Cardiac septum (tissue), 1 donor: ENCODE measurements at regions not wholly inside any gene's neighbourhood (a gene's known extent, or its start where the extent isn't known, plus 50 kb on each side); places are given as distances from the start of the nearest gene placed in this dataset.

Experiments used
- DNase-seq: peaks from one replicate; pipeline ENCODE4 v3.0.0-alpha.2; 2020; ENCODE audit warnings: low spot score
- intact Hi-C: fragments of 100-400 bp; cut with DNase I; formaldehyde crosslinking; loops from one replicate; pipeline ENCODE4 v1.14.0; 2022
- donor health status: DM: no; HTN: no; CAD: no.

DNA sequence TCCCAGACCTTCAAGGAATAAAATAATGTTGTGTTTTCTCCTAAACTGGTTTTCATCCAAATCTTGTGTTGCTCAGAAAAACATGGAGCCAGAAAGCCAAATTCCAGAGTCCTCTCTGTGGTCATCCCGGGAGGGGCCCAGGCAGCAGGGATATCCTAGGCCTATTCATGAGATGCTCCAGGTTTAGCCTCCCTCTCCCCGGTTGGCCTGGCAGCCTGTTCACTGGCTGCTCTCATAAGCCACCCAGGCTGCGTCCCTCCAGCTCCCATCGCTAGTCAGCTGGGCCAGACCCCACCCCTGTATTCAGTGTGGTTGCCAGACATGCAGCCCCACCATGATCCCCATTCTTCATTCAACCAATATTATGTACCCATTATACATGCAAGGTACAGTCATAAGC lies 113.4 kb upstream of the F3 start:
- intact Hi-C loops: loop anchor here (5.0 kb wide), 1 partner anchor 113 kb away; the partner anchor contains the start of gene F3
- DNase-seq: no peak

DNA sequence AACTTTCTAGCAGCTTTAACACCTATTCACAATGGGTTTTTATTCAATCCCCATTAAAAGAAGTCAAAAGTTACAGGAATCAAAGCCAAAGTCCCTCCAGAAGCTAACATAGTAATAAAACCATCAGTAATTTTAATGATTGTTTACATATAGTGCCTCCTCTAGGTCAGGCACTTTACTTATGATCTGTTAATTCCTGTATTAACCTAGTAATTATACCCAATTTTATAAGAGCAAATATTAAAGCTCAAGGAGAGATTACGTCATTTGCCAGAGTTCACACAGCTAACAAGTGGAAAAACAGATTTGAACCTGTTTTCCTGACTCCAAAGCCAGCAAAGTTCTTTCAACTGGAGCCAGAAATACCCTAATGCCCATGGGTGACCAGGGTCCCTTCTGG lies 112.9 kb upstream of the F3 start:
- intact Hi-C loops: no loop called here
- DNase-seq: no peak

DNA sequence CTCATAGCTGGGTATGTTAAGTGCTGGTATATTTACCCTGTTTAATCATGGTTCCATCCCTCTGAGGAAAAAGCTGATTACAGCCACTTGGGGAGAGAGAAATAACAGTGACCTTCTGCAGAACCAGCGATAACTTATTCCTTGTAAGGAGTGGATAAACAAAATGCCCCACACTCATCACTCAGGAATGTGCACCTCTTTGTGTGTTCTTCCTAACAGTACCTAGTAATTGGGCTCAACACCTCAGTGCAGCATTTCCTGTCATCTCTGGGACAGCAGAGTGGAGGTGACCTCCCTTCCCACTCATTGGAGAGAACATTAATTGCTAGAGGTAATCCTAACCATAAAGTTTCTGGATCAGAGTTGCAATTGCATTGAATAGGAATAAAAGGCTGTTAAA lies 112.5 kb upstream of the F3 start:
- DNase-seq: no peak
- intact Hi-C loops: no loop called here

DNA sequence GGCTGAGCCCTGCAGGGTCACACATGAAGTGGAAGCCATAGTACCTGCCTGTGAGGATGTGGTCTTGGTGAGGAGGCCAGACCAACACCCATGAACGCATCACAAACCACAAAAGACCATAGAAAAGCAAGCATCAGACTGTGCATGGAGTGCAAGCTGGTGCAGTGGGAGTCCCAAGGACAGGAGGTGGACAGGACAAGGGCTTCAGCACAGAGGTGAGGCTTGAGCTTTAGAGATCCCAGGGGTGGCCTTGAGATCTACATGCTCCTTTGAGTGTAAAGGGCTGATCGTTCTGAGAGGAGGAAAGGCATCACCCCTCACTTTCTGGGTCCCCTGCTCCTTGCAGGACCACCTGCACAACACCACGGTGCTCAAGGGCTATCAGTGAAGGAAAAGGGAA lies 111.9 kb upstream of the F3 start:
- intact Hi-C loops: no loop called here
- DNase-seq: no peak

DNA sequence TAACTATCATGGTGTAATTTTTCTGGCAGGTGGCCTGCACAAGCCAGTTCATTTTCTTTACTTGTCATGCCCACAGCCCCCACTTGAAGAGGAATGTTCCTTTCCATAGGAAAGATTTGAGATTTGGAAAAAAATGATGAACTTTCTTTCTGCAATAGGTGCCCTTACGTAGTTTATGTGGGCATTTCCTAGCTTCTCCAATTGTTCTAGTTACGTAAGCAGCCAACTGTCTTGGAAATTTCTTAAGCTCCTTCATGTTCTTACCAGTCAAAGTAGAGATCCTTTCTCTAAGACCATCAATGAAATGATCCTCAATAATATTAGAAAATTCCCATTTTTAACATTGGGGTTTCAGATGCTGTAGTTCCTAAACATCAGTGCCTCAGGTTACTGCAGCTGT lies 109.5 kb upstream of the F3 start:
- DNase-seq: no peak
- intact Hi-C loops: no loop called here

DNA sequence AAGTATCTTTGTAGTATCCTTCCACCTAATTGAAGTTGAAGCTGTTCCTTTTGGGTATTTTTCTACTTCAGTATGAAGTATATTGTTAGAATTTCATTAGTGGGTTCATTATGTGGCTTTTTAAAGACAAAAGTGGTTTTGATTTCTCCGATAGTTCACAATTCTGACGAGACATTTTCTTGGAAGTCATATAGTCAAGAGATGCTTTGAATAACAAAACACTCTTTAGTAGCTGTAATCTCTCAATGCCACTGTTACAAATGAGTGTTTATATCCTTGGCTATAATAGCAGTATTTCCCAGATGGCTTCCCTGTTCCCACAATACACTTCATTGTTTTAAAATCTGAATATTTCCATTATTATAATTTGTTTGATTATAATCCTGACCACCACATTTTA lies 108.7 kb upstream of the F3 start:
- intact Hi-C loops: no loop called here

DNA sequence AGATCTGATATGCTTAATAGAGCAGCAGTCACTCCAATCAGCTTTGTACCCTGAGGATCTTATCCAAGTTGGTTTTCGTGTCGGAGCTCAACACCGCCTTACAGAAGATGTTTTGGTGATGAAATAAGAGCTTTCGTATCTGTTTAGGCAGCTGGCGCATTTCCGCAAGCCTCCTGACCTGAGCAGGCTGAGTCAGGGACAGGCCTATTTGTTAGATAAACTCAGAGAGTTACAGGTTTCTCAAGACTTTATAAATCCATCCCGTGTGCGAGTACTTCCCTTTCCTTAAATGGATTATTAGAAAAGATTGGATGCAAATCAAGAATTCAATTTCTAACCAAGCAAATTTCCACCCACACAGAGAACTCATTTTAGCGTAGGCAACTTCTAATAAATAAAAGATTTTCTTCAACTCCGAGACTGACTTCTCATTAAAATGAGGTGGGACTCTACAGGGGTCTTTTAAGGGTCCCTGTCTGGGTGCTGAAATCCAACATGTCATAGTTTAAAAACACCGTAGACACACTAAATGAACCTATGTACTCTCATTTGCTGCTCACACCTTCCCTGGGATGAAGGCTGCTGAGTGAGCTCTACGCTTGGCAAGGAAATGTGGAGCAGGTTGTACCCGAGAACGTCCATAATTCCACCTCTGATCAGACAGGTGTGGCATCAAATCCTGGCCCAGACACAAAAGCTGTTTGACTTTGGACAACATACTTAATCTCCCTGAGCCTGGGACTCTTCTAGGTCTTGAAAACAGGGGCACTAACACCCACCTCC lies 106.9 kb upstream of the F3 start:
- intact Hi-C loops: no loop called here
- DNase-seq: no peak

More for the DNA sequence above, 108.7 kb upstream of the F3 start:
- DNase-seq: no peak

DNA sequence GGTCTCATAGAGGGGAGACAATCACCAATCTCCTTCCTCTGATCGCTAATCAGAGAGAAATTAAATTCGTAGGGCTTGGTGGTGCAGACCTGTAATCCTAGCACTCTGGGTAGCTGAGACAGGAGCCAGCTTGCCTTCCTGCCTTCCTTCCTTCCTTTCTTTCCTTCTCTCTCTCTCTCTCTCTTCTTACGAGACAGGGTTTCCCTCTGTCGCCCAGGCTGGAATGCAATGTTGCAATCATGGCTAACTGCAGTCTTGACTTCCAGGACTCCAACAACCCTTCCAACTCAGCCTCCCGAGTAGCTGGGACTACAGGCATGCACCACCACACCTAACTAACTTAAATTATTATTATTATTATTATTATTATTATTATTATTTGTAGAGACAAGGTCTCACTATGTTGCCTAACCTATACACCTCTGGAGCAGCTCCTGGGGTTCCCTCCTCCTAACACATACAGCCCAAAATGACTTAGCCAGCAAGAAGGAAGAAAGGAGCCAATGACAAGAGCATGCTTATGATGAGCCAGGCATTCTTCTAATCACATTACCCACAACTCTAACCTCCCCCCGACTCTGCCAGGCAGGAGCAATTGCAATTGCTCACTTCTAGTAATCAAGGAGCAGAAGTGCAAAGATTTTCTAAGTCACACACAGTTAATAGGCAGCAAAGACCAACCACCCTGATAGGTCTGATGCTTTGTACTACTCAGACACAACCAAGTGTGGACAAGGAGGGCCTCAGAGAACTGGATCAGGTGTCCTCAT lies 105.4 kb upstream of the F3 start:
- no peak for DNase-seq
- intact Hi-C loops: no loop called here

DNA sequence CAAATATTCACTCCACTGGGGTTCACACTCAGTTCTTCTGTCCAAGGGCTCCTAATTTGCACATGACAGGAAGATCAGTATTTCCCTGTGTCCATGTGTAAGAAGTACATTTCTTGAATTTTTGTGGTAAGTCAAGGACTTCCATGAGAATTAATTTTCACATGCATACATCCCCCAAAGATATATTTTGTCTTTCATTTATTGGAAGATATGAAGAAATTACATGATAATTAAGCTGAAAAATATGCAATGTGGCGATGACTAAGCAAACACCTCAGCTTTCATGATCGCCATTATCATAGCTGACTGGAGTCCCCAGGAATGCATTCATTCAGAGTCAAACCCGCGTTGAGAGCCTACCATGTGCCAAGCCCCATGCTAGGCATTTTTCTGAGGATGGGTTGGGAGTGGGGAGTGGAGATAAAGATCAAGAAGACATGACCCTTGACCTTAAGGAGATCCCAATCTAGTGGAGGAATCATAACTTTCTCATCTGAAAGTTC lies 104.6 kb upstream of the F3 start:
- intact Hi-C loops: no loop called here

DNA sequence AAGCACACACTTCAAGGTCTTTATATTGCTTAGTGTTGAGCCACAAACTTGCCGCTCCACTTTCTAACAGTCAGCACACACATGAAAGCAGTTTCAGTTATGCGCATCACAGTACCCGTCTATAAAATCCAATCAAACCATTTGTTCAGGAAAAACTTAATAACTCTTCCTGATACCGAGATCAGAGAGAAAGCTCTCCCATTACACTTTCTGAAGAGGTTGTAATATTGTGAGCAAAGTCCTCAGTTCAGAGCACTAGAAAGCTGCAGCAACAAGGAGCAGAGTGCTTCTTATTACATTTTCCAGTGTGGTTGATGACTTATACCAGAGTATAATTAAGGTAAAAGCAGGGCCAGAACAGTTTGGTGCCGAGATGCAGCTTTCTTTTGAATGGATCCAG lies 102.8 kb upstream of the F3 start:
- no peak for DNase-seq
- intact Hi-C loops: no loop called here

More for the DNA sequence above, 104.6 kb upstream of the F3 start:
- no peak for DNase-seq

DNA sequence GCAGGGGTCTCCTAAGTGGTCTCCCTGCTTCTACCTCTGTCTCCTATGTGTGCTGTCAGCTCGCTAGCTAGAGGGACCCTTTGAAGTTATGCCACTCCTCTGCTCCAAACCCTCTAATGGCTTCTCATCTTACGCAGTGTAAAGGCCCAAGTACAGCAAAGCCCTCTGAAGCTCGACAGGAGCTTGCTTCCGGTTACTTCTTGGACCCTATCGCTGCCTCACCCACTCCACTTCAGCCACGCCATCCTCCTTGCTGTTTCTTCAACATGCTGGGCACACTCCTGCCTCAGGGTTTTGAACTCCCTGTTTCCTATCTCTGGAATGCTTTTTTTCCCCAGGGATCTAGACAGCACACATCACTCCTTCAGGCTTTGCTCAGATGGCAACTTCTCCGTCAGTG lies 102.3 kb upstream of the F3 start:
- DNase-seq: no peak
- intact Hi-C loops: no loop called here

DNA sequence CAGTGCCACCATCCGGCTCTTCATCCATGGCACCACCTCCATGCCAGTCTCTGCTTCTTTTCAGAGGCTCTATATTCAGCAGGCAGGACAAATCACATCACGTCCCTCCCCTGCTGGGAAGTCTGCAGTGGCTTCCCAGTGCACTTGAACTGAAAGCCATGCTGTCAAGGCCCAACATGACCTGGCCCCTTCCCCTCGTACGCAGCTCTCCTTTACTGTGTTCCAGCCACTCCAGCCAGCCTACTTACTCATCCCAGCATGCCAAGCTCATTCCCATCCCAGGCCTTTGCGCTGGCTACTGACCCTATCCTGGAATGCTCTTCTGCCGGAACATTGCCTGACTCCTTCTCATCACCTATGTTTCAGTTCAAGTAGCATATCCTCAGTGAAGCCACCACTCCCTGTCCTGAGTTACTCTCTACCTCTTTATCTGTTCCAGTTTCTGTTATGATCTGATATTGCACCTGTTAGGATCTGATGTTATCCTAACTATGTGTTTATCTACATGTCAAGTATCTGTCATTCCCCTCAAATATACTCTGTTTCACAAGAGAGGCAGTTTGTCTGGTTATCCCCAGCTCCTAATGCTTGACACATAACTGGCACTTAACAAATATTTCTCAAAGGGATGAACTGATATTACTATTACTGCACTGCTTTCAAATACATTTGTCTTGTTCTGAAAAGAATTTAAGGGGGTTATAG lies 101.2 kb upstream of the F3 start:
- DNase-seq: no peak
- intact Hi-C loops: no loop called here

DNA sequence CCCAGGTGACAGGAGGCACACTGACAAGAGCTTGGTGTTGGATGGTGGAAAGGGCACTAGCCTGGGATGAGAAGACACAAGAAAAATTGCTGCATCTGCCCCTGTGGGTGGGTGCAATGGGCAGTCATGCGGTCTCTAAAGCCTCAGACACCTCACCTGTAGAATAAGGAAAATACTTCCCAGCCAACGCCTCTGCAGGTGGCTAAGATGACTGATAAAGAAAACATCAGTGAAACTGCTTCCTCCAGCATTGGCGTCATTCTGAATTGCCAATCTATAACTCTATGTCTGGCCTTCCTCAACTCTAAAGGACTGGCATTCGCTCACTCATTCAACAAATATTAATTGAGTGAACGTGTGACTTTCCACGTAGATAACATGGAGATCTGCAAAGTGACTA lies 100.4 kb upstream of the F3 start:
- intact Hi-C loops: no loop called here
- DNase-seq: no peak

DNA sequence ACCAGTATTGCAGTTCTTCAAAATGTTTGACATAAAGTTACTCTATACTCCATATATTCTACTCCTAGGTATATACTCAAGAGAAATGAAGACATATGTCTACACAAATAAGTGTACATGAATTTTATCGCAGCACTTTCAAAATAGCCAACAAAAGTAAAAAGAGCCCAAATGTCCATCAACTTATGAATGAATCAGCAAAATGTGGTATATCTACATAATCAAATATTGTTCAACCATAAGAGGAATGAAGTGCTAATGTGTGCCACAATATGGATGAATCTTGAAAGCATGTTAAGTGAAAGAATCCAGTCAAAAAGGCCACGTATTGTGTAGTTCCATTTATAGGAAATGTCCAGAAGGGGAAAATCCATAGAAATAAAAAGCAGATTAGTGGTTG lies 98.6 kb upstream of the F3 start:
- no peak for DNase-seq
- intact Hi-C loops: no loop called here

DNA sequence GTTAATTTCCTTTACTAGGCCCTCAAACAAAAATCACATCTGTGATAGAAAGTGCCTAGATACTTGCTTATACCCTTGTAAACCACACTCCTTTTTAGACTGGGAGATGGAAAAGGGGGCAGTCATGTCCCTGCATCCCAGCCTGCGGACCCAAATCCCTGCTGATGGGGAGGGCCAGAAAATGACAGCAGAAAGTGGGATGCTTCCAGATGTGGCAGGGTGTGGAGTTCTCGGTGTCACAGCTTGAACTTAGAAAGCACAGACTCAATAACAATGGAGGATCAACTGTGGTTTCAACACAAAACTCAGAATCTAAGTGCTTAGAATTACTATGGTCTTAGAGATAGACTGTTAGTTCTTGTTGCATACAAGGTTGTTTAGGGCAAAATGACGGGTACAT lies 95.6 kb upstream of the F3 start:
- no peak for DNase-seq
- intact Hi-C loops: no loop called here

DNA sequence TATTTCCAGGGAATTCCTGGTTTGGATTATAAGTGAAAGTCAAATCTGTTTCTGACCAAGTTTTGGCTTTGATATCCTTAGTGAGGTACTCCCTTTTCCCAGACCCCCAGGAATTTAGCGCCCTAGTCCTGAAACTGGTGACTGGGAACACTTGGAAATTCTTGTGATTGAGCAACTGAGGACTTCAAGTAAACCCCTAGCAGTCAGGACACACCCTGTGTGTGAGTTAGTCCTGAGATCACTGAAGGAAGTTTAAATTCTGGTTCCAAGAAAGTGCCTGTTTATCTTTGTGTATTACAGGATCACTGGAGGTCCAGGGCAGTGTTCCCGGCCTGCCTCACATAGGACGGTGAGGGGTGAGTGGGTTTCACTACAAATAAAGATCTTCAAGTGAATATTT lies 95.1 kb upstream of the F3 start:
- DNase-seq: no peak
- intact Hi-C loops: no loop called here

DNA sequence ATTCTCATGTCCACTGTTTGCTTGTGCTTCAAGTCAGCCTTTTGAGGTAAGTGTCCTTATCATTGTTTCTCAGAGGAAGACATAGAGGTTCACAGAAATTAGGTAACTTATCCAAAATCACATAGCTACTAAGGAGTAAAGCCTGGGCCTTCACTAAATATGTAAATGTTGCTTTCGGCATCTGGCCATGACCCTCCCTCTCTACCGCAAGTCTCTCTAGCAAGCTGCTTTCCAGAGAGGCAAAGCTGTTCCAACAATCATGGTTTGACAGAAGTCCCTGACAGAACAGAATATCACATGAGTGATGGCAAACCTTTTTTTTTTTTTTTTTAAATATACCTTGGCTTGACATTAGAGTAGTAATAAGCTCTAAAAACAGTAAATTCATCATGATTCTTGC lies 94.5 kb upstream of the F3 start:
- intact Hi-C loops: no loop called here
- no peak for DNase-seq

DNA sequence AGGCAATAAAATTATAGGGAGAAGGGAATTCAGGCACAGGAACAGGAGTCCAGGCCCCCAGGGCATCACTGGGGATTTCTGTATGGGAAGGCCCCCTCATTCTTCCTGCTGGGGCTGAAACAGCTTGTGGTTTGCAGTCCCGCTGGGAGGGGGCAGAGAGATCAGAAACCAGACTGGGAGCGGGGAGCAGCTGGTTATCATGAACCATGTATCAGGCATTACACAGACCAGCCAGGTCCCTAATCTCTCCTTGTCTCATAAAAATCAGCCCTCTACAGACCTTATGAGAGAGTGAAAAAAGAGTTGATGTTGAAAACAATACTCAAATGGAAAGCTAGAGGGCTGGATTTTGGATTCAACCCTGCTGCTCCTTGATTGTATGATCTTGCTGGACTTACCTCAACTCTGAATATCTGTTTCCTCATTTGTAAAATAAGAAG lies 93.4 kb upstream of the F3 start:
- no peak for DNase-seq
- intact Hi-C loops: no loop called here

DNA sequence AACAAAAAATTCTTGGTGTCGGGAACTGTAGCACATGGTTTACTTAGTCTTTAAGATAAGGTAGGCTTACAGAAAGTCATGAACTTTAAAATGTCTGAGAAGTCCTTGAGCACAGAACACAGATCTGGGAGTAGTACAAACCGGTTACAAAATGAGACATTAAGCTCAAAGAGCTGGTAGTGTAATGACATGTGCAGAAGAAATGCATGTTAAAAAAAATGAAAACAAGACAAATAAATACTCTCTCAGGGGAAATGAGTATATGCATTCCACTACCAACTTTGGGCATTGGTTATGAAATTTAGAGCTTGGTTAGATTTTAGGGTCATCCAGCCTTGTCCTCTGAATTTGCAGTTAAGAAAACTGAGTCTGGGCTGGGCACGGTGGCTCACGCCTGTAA lies 91.5 kb upstream of the F3 start:
- intact Hi-C loops: no loop called here
- DNase-seq: no peak
